HepG2 (cell line): ENCODE measurements at regions not wholly inside any gene's neighbourhood (a gene's known extent, or its start where the extent isn't known, plus 50 kb on each side); places are given as distances from the start of the nearest gene placed in this dataset.

ENCODE experiments used
- ATAC-seq: fragments of 200-7000 bp; cut with Tn5 transposase; 3 replicates; pipeline ENCODE4 v1.9.1; 2020; ENCODE audit warnings: mild to moderate bottlenecking, moderate library complexity
- BruUV-seq: library from RNA; stranded (reverse); fragments of 400-500 nt; replicated peaks from 2 replicates; lab custom pipeline; 2021; lab: Mats Ljungman, UMichigan
- CTCF ChIA-PET: fragments of 300-600 bp; formaldehyde crosslinking; extraction: SDS; loops from one replicate; lab custom pipeline; 2021; ENCODE audit warnings: low total read pairs, inconsistent platforms, low intra/inter-chr PET ratio; lab: Yijun Ruan, JAX
- POLR2A ChIA-PET: fragments of 350-600 bp; sonication (Branson Sonifier 250); formaldehyde crosslinking; loops from one replicate; lab custom pipeline; 2020; ENCODE audit warnings: antibody characterized with exemption, inconsistent platforms; lab: Yijun Ruan, JAX
- DNase-seq: peaks from one replicate; pipeline ENCODE4 v3.0.0-alpha.2; 2015; ENCODE audit warnings: low spot score
- FAIRE-seq: peaks from 3 replicates; lab custom pipeline; 2011; peaks lifted over from hg19 to GRCh38; lab: Jason Lieb, UNC
- H2AFZ ChIP-seq: one replicate; pipeline ENCODE4 v1.6.1; 2011; ENCODE audit warnings: low read length, inconsistent platforms
- H3K27ac ChIP-seq: fragments of 300-600 bp; 3 replicates; pipeline ENCODE4 v1.8.0; 2011; ENCODE audit warnings: mixed run types, mild to moderate bottlenecking, mixed read lengths, low read length, inconsistent platforms; ENCODE audit not compliant: insufficient read depth; ENCODE audit errors: extremely low read length
- H3K27me3 ChIP-seq, 2 experiments: fragments of 200-600 bp in 1 of 2; 2 replicates in 1 of 2; 3 replicates in 1 of 2; pipeline versions ENCODE4 v1.6.0 to v1.8.0; 2011; ENCODE audit warnings: low read length in 2 of 2, mild to moderate bottlenecking in 2 of 2, moderate library complexity in 2 of 2, inconsistent platforms in 1 of 2; ENCODE audit not compliant: insufficient read depth in 2 of 2, control insufficient read depth in 1 of 2
- H3K36me3 ChIP-seq, 2 experiments: fragments of 200-600 bp in 1 of 2; replicated peaks in 1 of 2; 2 replicates in 1 of 2; 3 replicates in 1 of 2; pipeline versions ENCODE4 v1.5.1 to v1.8.0; 2011; ENCODE audit warnings: low read length in 2 of 2, inconsistent platforms in 1 of 2; ENCODE audit not compliant: insufficient read depth in 2 of 2, control insufficient read depth in 1 of 2
- H3K4me1 ChIP-seq: 2 replicates; pipeline ENCODE4 v1.5.1; 2012; ENCODE audit warnings: low read length, inconsistent platforms; ENCODE audit not compliant: insufficient read depth
- H3K4me2 ChIP-seq: 2 replicates; pipeline ENCODE4 v1.6.0; 2011; ENCODE audit warnings: low read depth, low read length, inconsistent platforms
- H3K4me3 ChIP-seq, 3 experiments: fragments of 200-600 bp in 1 of 3; sonication (generic), shearing (Covaris generic) in 1 of 3; replicated peaks in 1 of 3; 2 replicates each; pipeline ENCODE4 v1.5.1; 2011 to 2016; ENCODE audit warnings: low read length in 3 of 3, inconsistent platforms in 2 of 3, low read depth in 2 of 3, mild to moderate bottlenecking in 2 of 3, control low read depth in 1 of 3, mixed read lengths in 1 of 3; ENCODE audit not compliant: insufficient read depth in 1 of 3
- H3K79me2 ChIP-seq: one replicate; pipeline ENCODE4 v1.6.1; 2011; ENCODE audit warnings: low read length, inconsistent platforms; ENCODE audit not compliant: insufficient read depth
- H3K9ac ChIP-seq: 2 replicates; pipeline ENCODE4 v1.6.0; 2011; ENCODE audit warnings: mild to moderate bottlenecking, low read depth, low read length, inconsistent platforms; ENCODE audit not compliant: insufficient read depth
- H3K9me3 ChIP-seq: 2 replicates; pipeline ENCODE4 v1.5.1; 2012; ENCODE audit warnings: mild to moderate bottlenecking, low read length
- H4K20me1 ChIP-seq: 2 replicates; pipeline ENCODE4 v1.6.0; 2011; ENCODE audit warnings: inconsistent platforms, mild to moderate bottlenecking, low read length, moderate library complexity; ENCODE audit not compliant: insufficient read depth
- BCL6 ChIP-seq: IDR thresholded peaks from 2 replicates; pipeline ENCODE4 v1.6.1; 2016; ENCODE audit warnings: missing genetic modification reagents, missing compliant biosample characterization
- CBX5 ChIP-seq: sonication (generic); formaldehyde crosslinking; IDR thresholded peaks from 2 replicates; pipeline ENCODE4 v1.4.0; 2020; ENCODE audit warnings: missing genetic modification reagents, borderline replicate concordance
- ETS1 ChIP-seq: sonication (generic); formaldehyde crosslinking; IDR thresholded peaks from 2 replicates; pipeline ENCODE4 v1.4.0; 2020; ENCODE audit warnings: missing genetic modification reagents
- GATAD2A ChIP-seq: IDR thresholded peaks from 2 replicates; pipeline ENCODE4 v1.6.1; 2016
- KDM1A ChIP-seq: IDR thresholded peaks from 2 replicates; pipeline ENCODE4 v1.6.1; 2016; ENCODE audit warnings: missing compliant biosample characterization
- NFE2L2 ChIP-seq: fragments of 150-350 bp; IDR thresholded peaks from 2 replicates; pipeline ENCODE4 v1.6.1; 2014; ENCODE audit warnings: low read length
- PATZ1 ChIP-seq: sonication (generic); formaldehyde crosslinking; IDR thresholded peaks from 2 replicates; pipeline ENCODE4 v1.4.0; 2020; ENCODE audit warnings: missing genetic modification reagents
- POLR2A ChIP-seq, 2 experiments: IDR thresholded peaks; 2 replicates each; pipeline ENCODE4 v1.6.1; 2011; ENCODE audit warnings: low read depth in 2 of 2, low read length in 2 of 2, mild to moderate bottlenecking in 1 of 2, moderate library complexity in 1 of 2; ENCODE audit not compliant: insufficient read depth in 1 of 2
- RBAK ChIP-seq: sonication (generic); formaldehyde crosslinking; IDR thresholded peaks from 2 replicates; pipeline ENCODE4 v1.5.1; 2020; ENCODE audit warnings: mild to moderate bottlenecking, missing genetic modification reagents
- RERE ChIP-seq: IDR thresholded peaks from 2 replicates; pipeline ENCODE4 v1.6.1; 2016; ENCODE audit warnings: low read depth, missing genetic modification reagents, missing compliant biosample characterization
- ZNF17 ChIP-seq: sonication (generic); formaldehyde crosslinking; IDR thresholded peaks from 2 replicates; pipeline ENCODE4 v1.5.0; 2020; ENCODE audit warnings: mild to moderate bottlenecking, missing genetic modification reagents
- ZNF205 ChIP-seq: IDR thresholded peaks from 2 replicates; pipeline ENCODE4 v1.6.1; 2018; ENCODE audit warnings: missing biosample characterization, missing genetic modification reagents
- ZNF432 ChIP-seq: sonication (generic); formaldehyde crosslinking; IDR thresholded peaks from 2 replicates; pipeline ENCODE4 v1.5.0; 2020; ENCODE audit warnings: missing genetic modification reagents, mild to moderate bottlenecking, borderline replicate concordance
- ZNF839 ChIP-seq: sonication (generic); formaldehyde crosslinking; IDR thresholded peaks from 2 replicates; pipeline ENCODE4 v1.4.0; 2020; ENCODE audit warnings: missing genetic modification reagents, mild to moderate bottlenecking, borderline replicate concordance
- WGBS: methylation state at CpG from one replicate; pipeline ENCODE4 v1.1.6; 2017; ENCODE audit warnings: low lambda C conversion rate; 5-methylcytosine and 5-hydroxymethylcytosine counted together
- in situ Hi-C: cut with HindIII; loops from 2 replicates; pipeline ENCODE4 v1.10.0; 2017; ENCODE audit warnings: low pct_unique_long_range_greater_than_20kb; ENCODE audit not compliant: extremely low pct_ligation_motif_present
- intact Hi-C: fragments of 100-400 bp; cut with micrococcal nuclease; formaldehyde crosslinking; loops from one replicate; pipeline ENCODE4 v1.10.0; 2022; ENCODE audit not compliant: unreplicated experiment

- 79% methylated on average over 3 of the region's 3 CpGs for WGBS
- ATAC-seq: no peak
- POLR2A ChIA-PET: no interaction called here
- in situ Hi-C loops: no loop called here
- Histone ChIP-seq H3K9me3 (no peaks in the 10 kb centered on the region), H2AFZ (no peak overlapping the region), H3K4me1 (no peaks in the 10 kb centered on the region), H3K79me2 (no peaks in the 10 kb centered on the region), H4K20me1 (no peaks in the 10 kb centered on the region), H3K36me3 (no peaks in the 10 kb centered on the region), H3K4me3 (no peak overlapping the region), H3K27ac (no peak overlapping the region), H3K27me3 (peaks cover 0 to 3% of the 10 kb centered on the region in 2 experiments; a peak in 1 of 5 replicates), H3K9ac (no peak overlapping the region), H3K4me2 (no peak overlapping the region)
- intact Hi-C loops: no loop called here
- FAIRE-seq: no peak
- no peak for DNase-seq
- CTCF ChIA-PET: no interaction called here
- no TSS peak for BruUV-seq
- no peak for TF ChIP-seq RBAK (CRISPR knock-in tag)
- no peak for TF ChIP-seq POLR2A (IDR thresholded peaks at IDR 0.05; ENCODE audit: insufficient read depth in 1 of 2, low read depth in 2 of 2, low read length in 2 of 2)
- no peak for TF ChIP-seq NFE2L2
- no peak for TF ChIP-seq BCL6 (CRISPR knock-in tag)
- no peak for TF ChIP-seq CBX5
- no peak for TF ChIP-seq ETS1 (CRISPR knock-in tag)
- TF ChIP-seq PATZ1 (CRISPR knock-in tag): no peak
- TF ChIP-seq RERE: no peak
- TF ChIP-seq ZNF205: no peak
- no peak for TF ChIP-seq ZNF839 (CRISPR knock-in tag)
- no peak for TF ChIP-seq GATAD2A (CRISPR knock-in tag)
- no peak for TF ChIP-seq ZNF17 (CRISPR knock-in tag)
- no peak for TF ChIP-seq KDM1A
- no peak for TF ChIP-seq ZNF432 (CRISPR knock-in tag)
Measured at GRCh38 chr3:70874196-70874595, 561.8 kb upstream of the MDFIC2 start.
